Mammary epithelial cell (primary cell): ENCODE measurements at regions not wholly inside any gene's neighbourhood (a gene's known extent, or its start where the extent isn't known, plus 50 kb on each side); places are given as distances from the start of the nearest gene placed in this dataset.

ENCODE experiments used
- EZH2 ChIP-seq: IDR thresholded peaks from 2 replicates; pipeline ENCODE4 v1.6.1; 2012; ENCODE audit warnings: low read length, inconsistent platforms, borderline replicate concordance
- TF ChIP-seq, protein P1 (sequence below), 2 donors: IDR thresholded peaks in 1 of 2; conservative IDR thresholded peaks in 1 of 2; 2 replicates each; pipeline ENCODE4 v1.5.1; 2011 to 2012; ENCODE audit warnings: inconsistent platforms in 2 of 2, low read length in 2 of 2, mild to moderate bottlenecking in 2 of 2, control low read depth in 1 of 2, low read depth in 1 of 2; ENCODE audit not compliant: insufficient read depth in 1 of 2; ENCODE audit errors: extremely low read depth in 1 of 2

DNA sequence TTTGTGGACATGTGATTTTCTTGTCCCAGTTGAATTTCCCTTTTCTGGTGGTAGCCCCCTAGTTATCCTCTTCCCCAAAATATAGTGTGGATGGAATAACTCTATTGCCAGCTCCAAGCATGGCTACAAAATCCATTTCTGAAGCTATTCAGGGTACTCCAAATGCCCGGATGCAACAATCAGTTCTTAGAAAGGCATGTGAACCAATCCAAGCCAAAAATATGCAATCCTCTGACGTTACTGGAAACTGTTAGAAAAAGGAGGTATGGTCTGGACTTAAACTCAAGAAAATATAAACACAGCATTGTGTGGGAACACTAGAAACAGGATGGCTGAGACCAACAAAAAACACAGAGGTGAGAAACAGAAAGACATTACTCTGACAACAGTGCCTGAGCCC lies 347.0 kb downstream of the GPAM start:
- TF ChIP-seq, protein P1, sequence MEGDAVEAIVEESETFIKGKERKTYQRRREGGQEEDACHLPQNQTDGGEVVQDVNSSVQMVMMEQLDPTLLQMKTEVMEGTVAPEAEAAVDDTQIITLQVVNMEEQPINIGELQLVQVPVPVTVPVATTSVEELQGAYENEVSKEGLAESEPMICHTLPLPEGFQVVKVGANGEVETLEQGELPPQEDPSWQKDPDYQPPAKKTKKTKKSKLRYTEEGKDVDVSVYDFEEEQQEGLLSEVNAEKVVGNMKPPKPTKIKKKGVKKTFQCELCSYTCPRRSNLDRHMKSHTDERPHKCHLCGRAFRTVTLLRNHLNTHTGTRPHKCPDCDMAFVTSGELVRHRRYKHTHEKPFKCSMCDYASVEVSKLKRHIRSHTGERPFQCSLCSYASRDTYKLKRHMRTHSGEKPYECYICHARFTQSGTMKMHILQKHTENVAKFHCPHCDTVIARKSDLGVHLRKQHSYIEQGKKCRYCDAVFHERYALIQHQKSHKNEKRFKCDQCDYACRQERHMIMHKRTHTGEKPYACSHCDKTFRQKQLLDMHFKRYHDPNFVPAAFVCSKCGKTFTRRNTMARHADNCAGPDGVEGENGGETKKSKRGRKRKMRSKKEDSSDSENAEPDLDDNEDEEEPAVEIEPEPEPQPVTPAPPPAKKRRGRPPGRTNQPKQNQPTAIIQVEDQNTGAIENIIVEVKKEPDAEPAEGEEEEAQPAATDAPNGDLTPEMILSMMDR (conservative IDR thresholded peaks at IDR 0.05 in 1 of 2, IDR thresholded peaks at IDR 0.05 in 1 of 2; ENCODE audit: extremely low read depth in 1 of 2, insufficient read depth in 1 of 2, low read depth in 1 of 2, low read length in 2 of 2), result no peak
- TF ChIP-seq EZH2, result no peak
